CD4-positive, alpha-beta T cell treated with Interleukin-1 beta for 1 hour (primary cell): ENCODE measurements at regions not wholly inside any gene's neighbourhood (a gene's known extent, or its start where the extent isn't known, plus 50 kb on each side); places are given as distances from the start of the nearest gene placed in this dataset.

ENCODE experiments used
- DNase-seq, 2 donors: peaks; one replicate each; pipeline ENCODE4 v3.0.0-alpha.2; 2020 to 2022

- DNase-seq: no peak
These were observed 2119.8 kb upstream of the CELF4 start for GRCh38 chr18:39685303-39685902.

GRCh38 chr18:39681061-39681460 lies 2115.5 kb upstream of the CELF4 start:
- DNase-seq: no peak

- DNase-seq: no peak
These were observed 2110.3 kb upstream of the CELF4 start for GRCh38 chr18:39675906-39676305.

- no peak for DNase-seq
These were observed 2109.8 kb upstream of the CELF4 start for GRCh38 chr18:39675368-39675767.

GRCh38 chr18:39672171-39672570 lies 2106.6 kb upstream of the CELF4 start:
- no peak for DNase-seq

GRCh38 chr18:39667905-39668304 lies 2102.3 kb upstream of the CELF4 start:
- DNase-seq: no peak

GRCh38 chr18:39666541-39666940 lies 2100.9 kb upstream of the CELF4 start:
- DNase-seq: no peak

- no peak for DNase-seq
These were observed 2096.3 kb upstream of the CELF4 start for GRCh38 chr18:39661856-39662366.

- DNase-seq: no peak
These were observed 2094.5 kb upstream of the CELF4 start for GRCh38 chr18:39660141-39660540.

GRCh38 chr18:39655341-39655740 lies 2089.7 kb upstream of the CELF4 start:
- no peak for DNase-seq

GRCh38 chr18:39653221-39653620 lies 2087.6 kb upstream of the CELF4 start:
- DNase-seq: no peak

GRCh38 chr18:39648616-39649015 lies 2083.0 kb upstream of the CELF4 start:
- no peak for DNase-seq

- DNase-seq: no peak
These were observed 2082.3 kb upstream of the CELF4 start for GRCh38 chr18:39647627-39648534.

GRCh38 chr18:39638224-39638623 lies 2072.6 kb upstream of the CELF4 start:
- DNase-seq: no peak

- no peak for DNase-seq
These were observed 2071.3 kb upstream of the CELF4 start for GRCh38 chr18:39636931-39637330.

- DNase-seq: no peak
These were observed 2070.4 kb upstream of the CELF4 start for GRCh38 chr18:39635966-39636365.

- no peak for DNase-seq
These were observed 2069.6 kb upstream of the CELF4 start for GRCh38 chr18:39635192-39635591.

GRCh38 chr18:39627936-39628335 lies 2062.3 kb upstream of the CELF4 start:
- DNase-seq: no peak

GRCh38 chr18:39624961-39625360 lies 2059.4 kb upstream of the CELF4 start:
- DNase-seq: no peak

GRCh38 chr18:39622431-39622830 lies 2056.8 kb upstream of the CELF4 start:
- DNase-seq: no peak

- DNase-seq: no peak
These were observed 2055.1 kb upstream of the CELF4 start for GRCh38 chr18:39620551-39621168.

GRCh38 chr18:39618265-39619003 lies 2052.8 kb upstream of the CELF4 start:
- DNase-seq: no peak
